ENCODE measurements at regions not wholly inside any gene's neighbourhood (a gene's known extent, or its start where the extent isn't known, plus 50 kb on each side); places are given as distances from the start of the nearest gene placed in this dataset.

GRCh38 chr6:132136981-132137380, 185.8 kb upstream of the CCN2 start:
- no peak for DNase-seq
- intact Hi-C loops (cut with DNase I): no loop called here

GRCh38 chr6:132135409-132135808, 184.2 kb upstream of the CCN2 start:
- 96 to 97% (median 97%) methylated on average over 6 of the region's 6 CpGs for WGBS, 3 donors
- H3K27me3 ChIP-seq: no peaks in the 10 kb centered on the region
- H3K36me3 ChIP-seq: no peaks in the 10 kb centered on the region
- no peak overlapping the region for H3K4me3 ChIP-seq
- DNase-seq: no peak
- H3K9me3 ChIP-seq: no peaks in the 10 kb centered on the region
- intact Hi-C loops (cut with DNase I): no loop called here
- H3K27ac ChIP-seq: no peak overlapping the region
- peaks cover 7% of the 10 kb centered on the region for H3K4me1 ChIP-seq (ENCODE audit: insufficient read depth)
- TF ChIP-seq POLR2A (IDR thresholded peaks at IDR 0.05) (no peak), EP300 (IDR thresholded peaks at IDR 0.05) (no peak), CTCF (IDR thresholded peaks at IDR 0.05) (no peak)

More at GRCh38 chr6:132136981-132137380, 185.8 kb upstream of the CCN2 start:
- no peaks in the 10 kb centered on the region for H3K9me3 ChIP-seq
- H3K27ac ChIP-seq: no peak overlapping the region
- no peaks in the 10 kb centered on the region for H3K27me3 ChIP-seq
- H3K36me3 ChIP-seq: no peaks in the 10 kb centered on the region
- no peak overlapping the region for H3K4me3 ChIP-seq
- peaks cover 3% of the 10 kb centered on the region for H3K4me1 ChIP-seq (ENCODE audit: insufficient read depth)
- TF ChIP-seq EP300 (IDR thresholded peaks at IDR 0.05): no peak
- TF ChIP-seq CTCF (IDR thresholded peaks at IDR 0.05): no peak
- no peak for TF ChIP-seq POLR2A (IDR thresholded peaks at IDR 0.05)
- 56 to 75% (median 74%) methylated on average over 3 of the region's 3 CpGs for WGBS, 3 donors

- Histone ChIP-seq H3K27ac (no peak overlapping the region), H3K27me3 (no peaks in the 10 kb centered on the region), H3K4me3 (no peak overlapping the region), H3K9me3 (no peaks in the 10 kb centered on the region), H3K4me1 (ENCODE audit: insufficient read depth) (peaks cover 7% of the 10 kb centered on the region), H3K36me3 (no peaks in the 10 kb centered on the region)
- no peak for TF ChIP-seq CTCF (IDR thresholded peaks at IDR 0.05)
- no peak for TF ChIP-seq EP300 (IDR thresholded peaks at IDR 0.05)
- 71 to 78% (median 74%) methylated on average over 5 of the region's 5 CpGs for WGBS, 3 donors
- intact Hi-C loops (cut with DNase I): no loop called here
- DNase-seq: no peak
Measured at GRCh38 chr6:132133736-132134445, 182.7 kb upstream of the CCN2 start.

GRCh38 chr6:132132924-132133639, 181.9 kb upstream of the CCN2 start:
- H3K36me3 ChIP-seq: no peaks in the 10 kb centered on the region
- no peak overlapping the region for H3K4me3 ChIP-seq
- no peaks in the 10 kb centered on the region for H3K9me3 ChIP-seq
- intact Hi-C loops (cut with DNase I): no loop called here
- DNase-seq: no peak
- H3K27me3 ChIP-seq: no peaks in the 10 kb centered on the region
- peaks cover 7% of the 10 kb centered on the region for H3K4me1 ChIP-seq (ENCODE audit: insufficient read depth)
- TF ChIP-seq CTCF (IDR thresholded peaks at IDR 0.05) (no peak), POLR2A (IDR thresholded peaks at IDR 0.05) (no peak), EP300 (IDR thresholded peaks at IDR 0.05) (no peak)
- H3K27ac ChIP-seq: no peak overlapping the region
- 70 to 81% (median 78%) methylated on average over 3 of the region's 3 CpGs for WGBS, 3 donors
